SW480 (cell line): ENCODE measurements at regions not wholly inside any gene's neighbourhood (a gene's known extent, or its start where the extent isn't known, plus 50 kb on each side); places are given as distances from the start of the nearest gene placed in this dataset.
"Not testable (repeated sequence)": the region's sequence is repeated elsewhere in the genome, so short reads cannot be mapped to it uniquely, and the experiment has no call there.

Experiments
- DNase-seq: peaks from one replicate; pipeline ENCODE4 v3.0.0-alpha.2; 2016; ENCODE audit warnings: low spot score

DNA sequence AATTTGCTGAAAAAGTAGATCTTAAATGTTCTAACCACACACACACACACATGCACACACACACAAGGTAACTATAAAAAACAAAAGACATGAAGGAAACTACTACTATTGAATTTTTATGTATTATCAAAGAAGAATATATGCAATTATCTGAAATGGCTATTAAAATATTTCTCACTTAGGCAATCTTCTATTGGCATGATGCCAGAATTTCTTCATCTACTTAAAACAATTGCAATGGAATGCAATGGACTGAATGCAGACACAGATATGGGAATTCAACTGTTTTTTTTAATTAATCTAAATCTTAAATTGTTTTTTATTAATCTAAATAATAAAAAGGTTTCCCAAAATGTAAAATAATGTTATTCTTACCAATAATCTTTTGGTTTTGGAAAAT, 152.6 kb upstream of the SMLR1 start:
- DNase-seq = no peak

DNA sequence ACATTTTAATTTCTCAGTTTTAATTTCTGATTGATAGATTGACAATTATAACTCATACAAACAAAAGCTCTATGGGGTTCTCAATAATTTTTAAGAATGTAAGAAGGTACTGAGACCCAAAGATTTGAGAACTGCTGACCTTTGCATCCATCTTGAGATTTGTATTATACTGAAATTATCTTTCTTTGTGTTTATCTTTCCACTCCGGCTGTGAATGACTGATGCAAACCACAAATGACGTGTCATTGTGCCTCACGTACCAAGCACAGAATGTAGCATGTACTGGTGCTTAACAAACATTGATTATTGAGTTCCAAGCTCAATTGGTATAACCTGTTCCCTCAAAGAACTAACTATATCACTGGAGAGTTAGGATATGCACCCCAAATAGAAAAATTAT, 152.1 kb upstream of the SMLR1 start:
- DNase-seq = peak; percentile 6

DNA sequence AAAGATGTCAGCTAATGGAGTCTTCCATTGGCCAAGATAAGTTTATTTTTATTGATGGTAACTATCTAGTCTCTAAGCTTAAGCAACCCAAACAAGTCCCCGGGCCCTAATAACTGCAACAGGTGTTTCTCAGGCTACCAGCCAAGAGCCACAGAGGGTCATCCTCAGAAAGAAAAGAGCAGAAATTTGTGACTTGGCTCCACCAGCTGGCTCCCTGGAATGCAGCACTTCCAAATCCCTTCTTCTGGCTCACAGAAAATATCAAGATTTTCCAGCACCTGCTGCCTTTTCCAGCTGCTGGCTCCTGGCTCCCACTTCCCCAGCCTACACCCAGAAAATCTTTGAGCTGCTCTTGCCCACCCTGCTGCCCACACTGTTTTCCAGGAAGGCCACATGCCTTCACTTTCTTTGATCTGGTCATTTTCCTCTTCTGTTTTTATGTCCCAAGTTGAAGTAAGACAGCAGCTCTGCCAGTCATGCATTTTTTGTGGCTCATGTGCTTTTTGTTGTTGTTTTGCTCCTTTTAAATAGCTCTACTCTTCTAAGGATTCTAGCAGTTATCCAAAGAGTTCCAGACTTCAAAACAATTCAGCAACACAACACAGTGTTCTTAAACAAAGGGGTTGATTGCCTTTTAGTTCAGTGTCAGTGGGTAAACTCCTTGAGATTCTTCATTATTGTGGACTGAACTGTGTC, 151.0 kb upstream of the SMLR1 start:
- peak; percentile 20 for DNase-seq

DNA sequence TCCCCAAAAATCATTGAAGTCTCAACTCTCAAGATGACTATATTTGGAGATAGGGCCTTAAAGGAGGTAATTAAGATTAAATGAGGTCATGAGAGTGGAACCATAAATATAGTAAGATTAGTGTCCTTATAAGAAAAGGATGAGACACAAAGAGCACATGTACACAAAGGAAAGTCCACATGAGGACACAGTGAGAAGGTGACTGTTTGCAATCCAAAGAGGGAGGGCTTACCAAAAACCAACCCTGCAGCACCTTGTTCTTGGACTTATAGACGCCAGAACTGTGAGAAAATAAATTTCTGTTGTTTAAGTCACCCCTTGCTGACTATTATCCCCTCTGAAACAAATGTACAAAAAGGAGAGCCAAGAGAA, 150.4 kb upstream of the SMLR1 start:
- no peak for DNase-seq

DNA sequence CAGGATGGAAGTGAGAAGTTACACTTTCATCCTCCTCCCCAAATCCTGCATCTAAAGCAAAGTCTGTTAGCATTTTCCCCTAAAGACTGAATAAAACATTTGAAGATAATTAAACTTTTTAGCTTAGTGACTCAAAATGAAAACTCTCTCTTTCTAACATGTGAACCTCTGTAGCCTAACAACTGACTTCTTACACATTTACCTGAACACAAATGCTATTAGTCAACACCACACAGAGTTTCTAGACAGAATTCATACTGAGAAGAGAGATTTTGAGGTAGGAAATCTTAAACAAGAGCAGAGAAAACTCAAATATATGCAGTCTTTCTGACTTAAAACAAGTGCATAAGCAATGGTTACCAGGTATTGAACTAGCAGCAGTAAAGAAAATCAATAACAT, 149.9 kb upstream of the SMLR1 start:
- DNase-seq = no peak

DNA sequence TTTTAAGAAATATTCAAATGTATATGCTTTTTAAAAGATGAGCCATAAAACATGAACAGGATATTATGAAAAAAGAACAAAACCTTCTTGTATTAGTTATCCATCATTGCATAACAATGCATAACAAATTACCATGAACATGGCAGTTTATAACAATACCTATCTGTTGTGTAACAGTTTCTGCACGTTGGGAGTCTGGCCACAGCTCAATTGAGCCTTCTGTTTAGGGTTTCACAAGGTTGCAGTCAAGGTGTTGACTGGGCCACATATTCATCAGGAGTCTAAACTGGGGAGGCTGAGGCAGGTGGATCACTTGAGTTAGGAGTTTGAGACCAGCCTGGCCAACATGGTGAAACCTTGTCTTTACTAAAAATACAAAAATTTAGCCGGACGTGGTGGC, 149.4 kb upstream of the SMLR1 start:
- DNase-seq = no peak

DNA sequence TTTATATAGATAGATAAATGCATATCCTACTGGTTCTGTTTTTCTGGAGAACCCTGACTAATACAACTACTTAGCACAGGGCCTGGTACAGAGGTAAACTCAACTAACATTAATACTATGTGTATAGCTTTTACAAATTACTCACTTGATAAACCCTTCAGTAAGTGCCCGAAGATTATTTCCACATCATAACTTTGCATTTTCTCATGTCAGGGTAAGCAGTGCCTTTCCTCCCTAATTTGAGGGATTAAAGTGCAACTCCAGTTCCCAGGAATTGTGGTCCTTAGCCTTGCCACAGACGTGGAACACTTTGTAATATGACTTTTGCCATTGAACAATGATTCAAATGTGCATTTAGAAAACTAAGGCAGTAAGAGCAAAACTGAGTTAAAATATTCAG, 147.5 kb upstream of the SMLR1 start:
- no peak for DNase-seq

DNA sequence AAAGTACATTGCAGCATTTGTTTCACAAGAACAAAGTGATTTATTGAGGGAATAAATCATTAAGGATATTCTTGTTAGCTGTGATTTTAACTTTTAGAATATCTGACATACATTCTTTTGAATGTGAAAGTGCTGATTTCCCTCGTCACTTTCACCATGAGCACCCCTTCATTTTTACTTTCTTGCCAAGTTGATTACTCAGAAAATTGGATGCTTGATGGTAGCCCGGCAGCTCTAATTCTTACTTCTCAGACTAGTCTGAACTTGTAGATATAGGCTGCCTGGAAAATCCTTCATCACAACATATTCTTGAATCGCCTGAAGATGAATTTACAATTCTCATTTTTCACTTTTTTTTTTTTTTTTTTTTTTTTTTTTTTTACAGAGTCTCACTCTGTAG, 147.1 kb upstream of the SMLR1 start:
- no peak for DNase-seq

DNA sequence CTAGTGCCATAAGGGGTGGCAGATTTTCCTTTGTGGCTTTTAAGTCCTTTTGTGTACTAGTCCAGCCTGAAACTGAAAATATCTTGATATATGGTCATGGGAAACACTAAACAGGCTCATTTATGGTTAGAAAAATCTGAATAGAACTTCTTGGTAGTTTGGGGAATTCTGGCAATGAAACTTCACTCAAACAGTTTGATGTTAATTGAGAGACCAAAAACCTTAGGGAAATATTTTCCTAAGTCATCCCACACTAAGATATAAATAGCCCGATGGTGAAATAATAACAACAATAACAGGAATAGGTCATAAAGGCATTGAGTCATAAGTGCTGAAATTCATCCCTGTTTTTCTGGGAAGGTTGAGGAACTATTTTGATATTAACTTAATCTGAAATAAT, 146.2 kb upstream of the SMLR1 start:
- no peak for DNase-seq

DNA sequence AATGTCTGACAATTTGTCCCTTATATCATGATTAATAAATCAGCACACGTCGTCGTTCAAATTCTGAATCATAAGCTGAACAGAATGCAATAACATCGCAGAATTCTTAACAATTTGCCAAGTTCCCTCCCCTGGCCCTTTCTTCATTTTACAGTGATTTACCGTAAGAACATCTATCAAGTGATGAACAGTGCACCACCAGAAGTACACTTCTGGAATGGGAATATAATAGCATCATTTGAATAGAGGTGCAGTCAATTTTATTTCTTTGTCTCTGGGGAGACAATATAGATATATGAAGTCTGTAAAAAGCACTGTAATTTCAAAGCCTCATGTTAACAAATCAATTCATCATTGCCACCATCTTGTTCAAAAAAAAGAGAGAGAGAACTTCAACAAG, 145.1 kb upstream of the SMLR1 start:
- no peak for DNase-seq

DNA sequence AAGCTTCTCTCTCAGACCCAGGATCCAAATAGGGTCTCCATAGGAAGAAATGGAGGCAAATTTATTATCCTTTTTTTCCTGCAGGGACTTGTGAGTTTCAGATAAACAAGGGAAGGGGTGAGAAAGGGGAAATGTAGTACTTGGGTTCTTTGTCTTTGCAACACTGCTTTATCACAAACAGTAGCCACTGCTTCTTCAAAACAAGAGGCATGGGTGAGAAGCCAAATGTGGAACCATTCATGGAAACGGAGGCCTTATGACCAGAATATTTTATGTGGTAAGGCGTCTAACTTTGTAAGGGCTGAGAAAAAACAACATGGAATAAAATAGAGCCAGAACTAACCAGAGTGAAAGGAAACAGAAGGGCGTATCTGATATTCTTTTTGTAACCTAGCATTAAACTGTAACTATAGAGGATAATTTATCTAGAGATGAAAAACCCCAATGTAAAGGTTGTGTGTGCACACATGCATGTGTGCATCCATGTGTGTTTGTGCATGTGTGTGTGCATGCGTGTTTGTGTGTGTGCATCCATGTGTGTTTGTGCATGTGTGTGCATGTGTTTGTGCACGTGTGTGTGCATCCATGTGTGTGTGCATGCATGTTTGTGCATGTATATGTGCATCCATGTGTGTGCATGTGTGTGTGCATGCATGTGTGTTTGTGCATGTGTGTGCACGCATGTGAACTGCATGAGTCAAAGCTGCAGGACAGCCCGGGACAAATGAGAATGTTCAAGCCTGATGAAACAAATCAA, 143.3 kb upstream of the SMLR1 start:
- no peak for DNase-seq

DNA sequence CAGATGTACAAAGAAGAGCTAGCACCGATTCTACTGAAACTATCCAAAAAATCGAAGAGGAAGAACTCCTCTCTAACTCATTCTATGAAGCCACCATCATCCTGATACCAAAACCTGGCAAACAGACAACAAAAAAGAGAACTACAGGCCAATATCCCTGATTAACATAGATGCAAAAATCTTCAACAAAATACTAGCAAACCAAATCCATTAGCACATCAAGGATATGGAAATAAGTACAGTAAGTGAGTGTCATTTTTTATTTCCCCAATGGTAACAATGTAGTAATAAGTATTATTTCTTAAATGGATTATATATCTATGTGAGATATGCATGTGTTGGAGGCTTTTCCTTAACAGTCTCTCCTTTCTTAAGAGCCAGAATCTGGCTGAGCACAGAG, 134.5 kb upstream of the SMLR1 start:
- DNase-seq = no peak

DNA sequence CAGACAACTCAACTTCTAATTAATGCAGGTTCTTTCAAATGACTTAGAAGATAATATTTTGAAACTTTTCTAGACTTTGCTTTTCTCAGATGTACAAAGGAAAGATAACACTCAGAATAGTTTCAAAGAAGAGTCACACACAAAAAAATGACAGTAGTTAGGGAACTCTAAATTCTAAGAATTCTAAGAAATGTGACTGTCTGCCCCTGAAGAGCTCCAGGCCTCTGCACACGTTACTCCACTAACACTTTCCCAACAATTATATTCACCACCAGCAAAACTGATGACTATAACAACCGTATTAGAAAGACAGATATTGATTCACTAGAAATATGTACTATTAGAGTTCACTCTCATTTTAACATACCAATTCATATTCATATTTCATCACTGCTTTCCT, 133.3 kb upstream of the SMLR1 start:
- no peak for DNase-seq

DNA sequence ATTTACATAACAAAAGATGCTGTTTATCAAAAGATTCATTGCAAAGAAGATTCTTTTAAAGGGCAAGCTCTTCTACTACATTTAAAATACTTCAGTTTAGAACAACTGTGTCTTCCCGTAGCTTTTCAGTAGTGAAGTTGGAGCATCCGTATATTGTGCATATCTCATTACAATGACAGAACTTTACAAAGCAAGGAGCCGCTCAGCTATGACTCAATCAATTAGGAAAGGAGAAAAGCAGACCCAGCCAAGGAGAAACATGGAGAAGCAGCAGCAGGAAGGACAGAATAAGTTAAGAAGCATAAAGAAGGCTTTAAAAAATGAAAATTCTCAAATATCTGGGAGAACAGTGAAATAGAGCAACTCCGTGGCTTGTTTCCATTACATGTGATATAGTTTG, 132.6 kb upstream of the SMLR1 start:
- DNase-seq = no peak

DNA sequence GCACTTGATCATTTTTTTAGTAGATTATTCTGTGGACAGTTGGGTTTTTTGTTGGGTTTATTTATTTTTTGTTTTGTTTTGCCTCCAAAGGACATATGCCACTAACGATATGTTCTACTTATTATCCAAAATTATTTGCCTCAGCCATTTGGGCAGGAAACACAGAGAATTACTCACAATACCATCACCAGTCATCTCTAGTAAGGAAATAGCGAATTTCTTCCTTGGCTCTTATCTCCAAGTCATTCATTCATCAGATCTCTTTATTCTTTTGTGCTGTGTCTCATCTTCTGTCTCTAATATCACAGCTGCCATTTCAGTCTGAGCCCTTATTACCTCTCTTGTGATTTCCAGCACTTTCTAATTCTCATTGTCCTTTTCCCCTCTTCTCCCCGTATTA, 130.4 kb upstream of the SMLR1 start:
- DNase-seq = no peak

DNA sequence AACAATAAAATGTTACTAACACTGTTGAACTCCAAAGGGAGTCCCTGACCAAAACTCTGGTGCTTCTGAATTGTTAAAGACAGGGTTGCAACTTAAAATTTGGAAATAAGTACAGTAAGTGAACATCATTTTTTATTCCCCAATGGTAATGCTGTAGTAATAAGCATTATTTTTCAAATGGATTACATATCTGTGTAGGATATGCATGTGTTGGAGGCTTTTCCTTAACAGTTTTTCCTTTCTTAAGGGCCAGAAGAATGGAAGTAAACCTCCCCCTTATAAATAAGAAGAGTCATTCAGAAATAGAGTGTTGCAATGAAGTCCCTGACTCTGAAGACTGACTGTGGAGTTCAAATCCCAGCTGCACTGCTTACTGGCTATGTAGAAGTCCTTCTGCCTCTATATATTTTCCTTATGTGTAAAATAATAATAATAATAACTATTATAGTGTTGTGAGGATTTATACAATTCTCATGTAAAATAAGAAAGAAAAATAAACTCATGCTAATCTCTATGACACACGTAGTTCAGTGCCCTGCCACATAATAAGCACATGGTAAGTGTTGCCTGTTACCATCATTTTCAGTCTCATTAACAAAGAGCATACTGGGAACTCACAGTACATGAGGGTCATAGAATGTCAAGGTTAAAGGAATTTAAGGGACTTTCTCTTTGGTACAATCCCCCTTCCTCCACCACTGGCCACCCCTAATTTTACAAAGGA, 129.8 kb upstream of the SMLR1 start:
- no peak for DNase-seq

DNA sequence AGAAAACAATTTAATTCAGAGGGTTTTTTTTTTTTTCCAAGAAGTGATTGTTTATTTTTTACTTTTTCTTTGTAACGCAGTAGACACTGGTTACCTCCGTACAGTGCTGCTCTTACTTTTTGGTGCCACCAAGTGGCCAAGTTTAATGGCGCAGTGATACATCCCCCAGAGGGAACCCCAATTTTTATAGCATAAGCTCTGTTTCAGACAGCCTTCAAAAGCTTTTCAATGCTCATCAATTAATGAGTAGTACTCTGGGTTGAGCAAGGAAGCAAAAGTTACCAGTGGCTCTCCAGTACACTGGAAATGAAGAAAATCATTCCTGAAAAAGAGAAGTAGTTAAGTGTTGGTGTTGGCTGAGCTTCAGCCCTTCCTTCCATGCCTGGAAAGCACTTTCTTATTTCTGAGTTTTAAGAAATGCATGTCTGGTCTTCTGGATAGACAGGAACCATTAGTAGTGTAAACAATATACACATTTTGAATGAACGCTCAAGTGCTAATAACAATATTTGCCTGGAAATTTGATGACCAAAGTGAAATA, 129.1 kb upstream of the SMLR1 start:
- DNase-seq = peak; percentile 34

DNA sequence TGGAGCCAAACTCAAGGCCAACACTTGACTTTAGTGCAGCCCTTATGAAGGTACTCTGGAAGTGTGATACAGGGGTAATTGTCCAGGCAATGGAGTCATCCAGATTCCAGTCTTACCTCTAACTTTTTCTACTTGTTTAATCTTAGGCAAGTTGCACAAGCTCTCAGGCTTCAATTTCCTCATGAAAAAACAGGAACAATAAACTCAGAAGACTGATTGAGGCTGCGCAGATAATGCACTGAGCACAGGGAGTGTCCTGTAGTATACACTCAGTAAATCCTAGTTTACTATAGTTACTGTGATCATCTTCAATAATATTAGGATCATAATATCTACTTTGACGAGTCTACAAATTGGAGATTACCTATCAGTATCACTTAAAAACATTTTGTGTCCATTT, 127.5 kb upstream of the SMLR1 start:
- DNase-seq = no peak

DNA sequence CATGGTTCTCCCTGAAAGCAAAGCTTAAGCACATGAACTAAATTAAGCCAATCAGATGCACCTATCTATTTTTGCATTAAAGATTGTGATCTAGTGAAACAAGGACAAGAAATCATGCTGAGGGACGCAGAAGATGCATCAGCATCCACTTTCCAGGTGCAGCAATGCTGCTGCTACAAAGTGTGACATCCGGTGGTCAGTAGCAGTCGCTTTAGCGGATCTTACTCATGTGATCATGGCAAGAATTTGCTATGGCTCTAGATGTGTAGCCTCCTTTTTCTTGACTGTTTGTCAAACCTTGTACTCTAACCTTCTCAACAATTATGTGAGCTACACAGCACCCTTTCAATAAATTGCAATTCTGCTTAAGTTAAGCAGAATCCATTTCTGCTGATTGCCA, 126.8 kb upstream of the SMLR1 start:
- DNase-seq = no peak

DNA sequence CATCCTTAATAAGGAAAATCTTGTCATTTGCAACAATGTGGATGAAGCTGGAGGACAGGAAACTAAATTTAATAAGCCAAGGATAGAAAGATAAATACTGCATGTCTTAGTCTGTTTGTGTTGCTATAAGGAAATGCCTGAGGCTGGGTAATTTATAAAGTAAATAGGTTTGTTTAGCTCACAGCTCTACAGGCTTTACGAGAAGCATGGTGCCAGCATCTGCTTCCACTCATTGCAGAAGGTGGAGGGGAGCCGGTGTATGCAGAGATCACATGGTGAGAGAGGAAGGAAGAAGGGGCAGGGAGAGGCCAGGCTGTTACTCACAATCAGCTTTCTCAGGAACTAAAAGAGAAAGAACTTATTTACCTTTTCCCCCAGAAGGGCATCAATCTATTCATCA, 118.9 kb upstream of the SMLR1 start:
- no peak for DNase-seq

DNA sequence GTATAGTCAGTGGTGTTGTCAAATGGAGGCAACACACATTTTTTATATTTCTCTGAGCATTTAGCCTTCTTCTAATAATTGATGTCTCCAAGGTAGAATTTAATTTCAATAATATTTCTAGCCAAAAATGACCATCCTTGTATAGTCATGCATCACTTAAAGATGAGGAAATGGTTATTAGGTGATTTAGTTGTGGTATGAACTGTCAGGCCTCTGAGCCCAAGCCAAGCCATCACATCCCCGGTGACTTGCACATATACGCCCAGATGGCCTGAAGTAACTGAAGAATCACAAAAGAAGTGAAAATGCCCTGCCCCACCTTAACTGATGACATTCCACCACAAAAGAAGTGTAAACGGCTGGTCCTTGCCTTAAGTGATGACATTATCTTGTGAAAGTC, 115.6 kb upstream of the SMLR1 start:
- DNase-seq = not testable (repeated sequence)

DNA sequence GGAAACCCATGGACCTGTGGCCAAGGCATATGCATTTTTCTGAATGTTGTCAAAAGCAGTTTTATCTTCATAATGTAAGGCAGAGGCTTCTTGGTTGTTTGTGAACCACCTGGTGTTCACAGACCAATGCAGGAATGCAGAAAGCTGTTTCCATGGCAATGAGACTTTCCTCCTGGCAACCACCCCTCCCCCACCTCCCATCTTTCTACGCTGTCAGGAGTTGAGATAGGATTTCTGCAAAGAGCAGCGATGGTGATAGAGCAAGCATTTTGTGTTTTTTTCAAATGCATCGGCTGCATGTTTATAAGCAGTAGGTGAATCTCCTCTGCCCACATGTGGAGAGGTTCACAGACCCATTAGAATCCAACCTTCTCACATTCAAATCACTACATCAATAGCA, 114.1 kb upstream of the SMLR1 start:
- DNase-seq = no peak

DNA sequence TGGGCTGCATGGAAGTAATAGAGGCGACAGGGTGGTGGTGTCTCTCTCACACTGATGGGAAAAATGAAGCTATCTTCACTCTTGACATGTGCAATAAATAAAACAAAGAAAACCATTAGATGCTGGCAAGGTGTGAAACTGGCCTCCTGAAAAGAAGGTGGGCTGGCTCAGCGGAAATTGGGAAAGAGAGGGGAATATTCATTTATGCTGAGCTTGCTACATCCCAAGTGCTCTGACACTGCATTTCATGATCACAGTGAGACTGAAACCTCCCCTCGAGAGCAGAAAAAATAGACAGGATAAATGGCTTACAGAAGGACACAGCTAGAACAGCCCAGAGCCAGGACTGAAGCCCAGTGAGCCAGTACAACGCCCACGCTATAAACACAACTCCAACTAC, 112.1 kb upstream of the SMLR1 start:
- DNase-seq = no peak
